Fibroblast of mammary gland (primary cell): ENCODE measurements at regions not wholly inside any gene's neighbourhood (a gene's known extent, or its start where the extent isn't known, plus 50 kb on each side); places are given as distances from the start of the nearest gene placed in this dataset.

Experiments
- DNase-seq: peaks from one replicate; pipeline ENCODE4 v3.0.0-alpha.2; 2010; ENCODE audit warnings: low read depth
- H3K4me3 ChIP-seq: 2 replicates; pipeline ENCODE4 v1.5.1; 2011; ENCODE audit warnings: low read depth, mild to moderate bottlenecking, low read length, moderate library complexity; ENCODE audit not compliant: control insufficient read depth
- CTCF ChIP-seq: conservative IDR thresholded peaks from 2 replicates; pipeline ENCODE4 v1.5.1; 2011; ENCODE audit warnings: low read depth, low read length, inconsistent platforms; ENCODE audit not compliant: control insufficient read depth, insufficient read depth

GRCh38 chr3:83524901-83525300, 1433.9 kb upstream of the CADM2 start:
- H3K4me3 ChIP-seq, result no peak overlapping the region
- DNase-seq, result no peak
- no peak for TF ChIP-seq CTCF

- no peak for DNase-seq
- no peak for TF ChIP-seq CTCF
- H3K4me3 ChIP-seq, result no peak overlapping the region
Observed at GRCh38 chr3:83559082-83559481, 1399.7 kb upstream of the CADM2 start.

- H3K4me3 ChIP-seq, result no peak overlapping the region
- TF ChIP-seq CTCF, result no peak
Observed at GRCh38 chr3:83567935-83568334, 1390.9 kb upstream of the CADM2 start.

GRCh38 chr3:83581546-83581945, 1377.2 kb upstream of the CADM2 start:
- no peak for DNase-seq
- TF ChIP-seq CTCF, result no peak
- no peak overlapping the region for H3K4me3 ChIP-seq

More at GRCh38 chr3:83567935-83568334, 1390.9 kb upstream of the CADM2 start:
- DNase-seq, result no peak

GRCh38 chr3:83601704-83602103, 1357.1 kb upstream of the CADM2 start:
- TF ChIP-seq CTCF, result no peak
- DNase-seq, result no peak
- H3K4me3 ChIP-seq, result no peak overlapping the region

- no peak for DNase-seq
- no peak for TF ChIP-seq CTCF
- no peak overlapping the region for H3K4me3 ChIP-seq
Observed at GRCh38 chr3:83622526-83622925, 1336.3 kb upstream of the CADM2 start.

- no peak overlapping the region for H3K4me3 ChIP-seq
- DNase-seq, result no peak
- TF ChIP-seq CTCF, result no peak
Observed at GRCh38 chr3:83625261-83625660, 1333.5 kb upstream of the CADM2 start.
